ENCODE measurements at regions not wholly inside any gene's neighbourhood (a gene's known extent, or its start where the extent isn't known, plus 50 kb on each side); places are given as distances from the start of the nearest gene placed in this dataset.
"Not testable (repeated sequence)": the region's sequence is repeated elsewhere in the genome, so short reads cannot be mapped to it uniquely, and the experiment has no call there.

GRCh38 chr11:41519696-41520095 lies 60.2 kb upstream of the LRRC4C start:
- no peak for DNase-seq (ENCODE audit: low spot score)

GRCh38 chr11:41522391-41522790 lies 62.9 kb upstream of the LRRC4C start:
- DNase-seq (ENCODE audit: low spot score), result no peak

DNA sequence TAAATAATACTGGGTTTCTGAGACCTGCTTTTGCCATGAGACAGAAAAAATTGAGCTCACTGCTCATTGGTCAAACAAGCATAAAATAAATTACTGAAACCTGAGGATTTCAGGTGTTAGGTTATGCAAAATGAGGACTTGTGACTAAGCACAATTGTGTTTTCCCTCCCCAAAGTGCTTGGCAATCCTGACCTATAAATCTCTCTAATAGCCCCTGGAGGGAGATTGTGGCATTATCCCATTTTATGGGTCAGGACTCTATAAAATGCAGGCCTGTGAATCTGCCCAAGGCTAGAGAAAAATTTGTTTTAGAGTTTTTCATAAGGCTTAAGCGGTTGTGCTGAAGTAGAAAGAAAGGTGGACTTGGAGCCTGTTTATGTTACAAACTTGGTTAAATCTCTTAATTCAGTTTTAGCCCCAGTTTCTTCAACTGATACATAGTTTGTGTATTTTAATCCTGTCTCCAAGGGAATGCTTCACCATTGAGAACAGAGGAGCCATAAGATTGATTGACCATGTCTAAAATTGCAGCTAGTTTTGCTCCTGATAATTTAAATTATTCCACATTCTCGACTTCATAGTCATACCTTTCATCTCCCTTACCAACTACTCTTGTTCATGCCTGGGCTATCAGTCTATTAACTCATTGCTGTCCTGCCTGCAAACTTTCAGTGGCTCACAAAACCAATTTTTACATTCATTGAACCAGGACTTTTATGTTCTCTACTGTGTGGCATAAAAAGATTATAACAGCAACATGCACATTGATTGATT lies 63.6 kb upstream of the LRRC4C start:
- DNase-seq (ENCODE audit: low spot score), result no peak

- DNase-seq (ENCODE audit: low spot score), result no peak
Measured at GRCh38 chr11:41527530-41527929, 68.1 kb upstream of the LRRC4C start.

DNA sequence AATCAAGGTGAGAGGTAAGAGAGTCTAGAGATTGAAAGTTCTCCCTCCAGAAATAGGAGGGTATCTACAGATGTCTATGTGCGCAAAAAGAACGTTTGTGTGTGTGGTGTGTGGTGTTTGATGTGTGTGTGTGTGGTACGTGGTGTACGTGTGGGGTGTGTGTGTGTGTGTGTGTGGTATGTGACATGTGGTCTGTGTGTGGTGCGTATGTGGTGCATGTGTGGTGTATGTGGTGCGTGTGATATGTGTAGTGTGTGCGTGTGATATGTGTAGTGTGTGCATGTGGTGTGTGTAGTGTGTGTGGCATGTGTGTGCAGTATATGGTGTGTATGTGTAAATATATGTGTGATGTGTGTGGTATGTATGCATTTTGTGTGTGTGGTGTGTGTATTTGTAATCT lies 73.0 kb upstream of the LRRC4C start:
- no peak for DNase-seq (ENCODE audit: low spot score)

DNA sequence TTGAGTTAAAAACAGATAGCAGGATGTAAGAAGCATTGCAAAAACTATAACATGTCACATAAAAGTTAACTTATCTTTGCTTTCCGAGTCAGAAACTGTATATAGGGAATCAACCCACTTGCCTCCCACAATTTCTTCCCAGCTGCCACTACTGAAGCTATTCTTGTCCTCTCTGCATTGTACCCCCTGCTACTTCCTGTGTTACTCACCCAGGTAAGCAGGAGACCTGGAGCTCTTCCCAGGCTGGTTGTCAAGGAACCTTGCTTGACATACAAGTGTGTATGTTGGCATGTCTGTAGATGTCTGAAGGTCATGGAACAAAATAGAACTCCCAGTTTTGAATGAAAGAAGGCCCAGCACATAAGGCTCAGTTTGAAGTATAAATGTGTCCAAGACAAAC lies 74.3 kb upstream of the LRRC4C start:
- no peak for DNase-seq (ENCODE audit: low spot score)

DNA sequence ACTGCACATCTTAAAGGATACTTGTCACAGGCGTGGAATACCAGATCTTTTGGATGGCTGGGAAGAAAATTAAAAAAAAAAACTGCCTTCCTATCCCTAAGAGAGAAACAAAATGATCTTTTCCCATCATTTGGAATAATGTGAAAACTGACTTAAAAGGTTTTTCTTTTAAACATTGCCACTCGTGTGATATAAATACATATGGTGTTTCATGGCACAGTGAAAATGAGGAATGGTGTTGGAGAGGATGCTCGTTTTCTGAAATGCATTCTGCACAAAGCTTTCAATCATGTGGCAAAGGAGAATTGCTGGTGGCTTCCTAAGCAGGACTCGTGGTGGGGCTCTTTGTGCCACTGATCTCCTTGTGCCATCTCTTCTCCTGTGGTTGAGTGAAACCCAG lies 74.9 kb upstream of the LRRC4C start:
- no peak for DNase-seq (ENCODE audit: low spot score)

- DNase-seq (ENCODE audit: low spot score), result no peak
Measured at GRCh38 chr11:41534861-41535260, 75.4 kb upstream of the LRRC4C start.

DNA sequence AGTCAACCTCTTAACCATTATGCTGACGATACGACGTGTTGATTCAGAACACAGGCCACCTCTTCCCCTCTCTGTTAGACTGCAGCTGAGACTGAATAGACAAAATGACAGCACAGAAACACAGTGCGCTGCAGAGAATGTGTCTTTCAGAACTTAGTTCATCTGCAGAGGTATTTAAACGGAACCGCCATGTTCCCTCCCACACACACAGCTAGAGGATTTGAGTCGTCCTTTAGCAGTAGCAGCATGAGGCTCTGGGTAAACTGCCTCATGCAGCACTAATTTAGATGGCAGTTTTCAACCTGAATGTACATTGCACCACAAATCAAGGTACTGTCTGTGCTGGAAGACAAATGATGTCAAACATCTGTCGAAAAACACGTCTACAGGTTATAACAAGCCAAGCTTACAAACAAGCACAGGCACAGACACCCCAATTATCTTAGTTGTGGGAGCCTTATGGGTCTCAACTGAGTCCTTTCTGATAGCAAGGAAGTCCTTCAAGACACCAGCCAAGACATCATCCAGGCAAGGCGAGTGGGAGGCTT lies 76.6 kb upstream of the LRRC4C start:
- no peak for DNase-seq (ENCODE audit: low spot score)

- not testable (repeated sequence) for DNase-seq (ENCODE audit: low spot score)
Measured at GRCh38 chr11:41544902-41545301, 85.5 kb upstream of the LRRC4C start.

GRCh38 chr11:41578421-41579051 lies 119.1 kb upstream of the LRRC4C start:
- no peak for DNase-seq (ENCODE audit: low spot score)

DNA sequence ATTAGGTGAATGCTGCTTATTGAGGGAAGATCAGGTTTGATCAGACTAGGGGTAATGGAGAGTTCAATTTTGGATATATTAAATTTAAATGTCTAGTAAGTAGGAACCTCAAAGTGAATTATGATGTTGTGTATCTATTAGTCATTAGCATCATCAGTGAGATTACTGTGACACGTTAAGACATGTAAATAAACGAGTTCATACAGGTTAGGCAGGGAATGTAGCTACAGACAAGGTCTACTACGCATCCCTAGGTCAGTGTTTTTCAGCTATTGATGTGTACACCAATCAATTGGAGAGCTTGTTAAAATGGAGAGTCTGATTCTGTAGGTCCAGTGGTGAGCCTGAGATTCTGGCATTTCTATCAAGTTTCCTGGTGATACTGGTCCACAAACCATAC lies 120.1 kb upstream of the LRRC4C start:
- no peak for DNase-seq (ENCODE audit: low spot score)

DNA sequence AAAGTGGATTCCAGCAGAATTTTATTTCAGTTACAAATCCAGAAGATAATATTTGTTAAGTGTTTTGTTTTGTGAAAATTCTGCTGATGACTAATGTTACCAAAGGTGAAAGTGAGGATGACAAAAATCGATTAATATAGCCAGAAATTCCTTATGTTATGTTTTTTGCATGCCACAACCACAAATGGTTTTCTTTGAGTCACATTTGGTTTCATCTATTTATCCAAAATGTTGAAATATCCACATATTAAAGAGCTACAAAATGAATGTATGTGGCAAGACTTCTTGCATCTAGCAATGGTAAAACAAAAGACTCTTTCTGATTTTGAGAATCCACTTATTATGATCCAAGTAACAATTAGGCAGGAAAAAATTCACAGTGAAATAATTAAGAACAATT lies 150.1 kb upstream of the LRRC4C start:
- DNase-seq (ENCODE audit: low spot score), result no peak

- no peak for DNase-seq (ENCODE audit: low spot score)
Measured at GRCh38 chr11:41612415-41612814, 153.0 kb upstream of the LRRC4C start.

GRCh38 chr11:41613326-41613725 lies 153.9 kb upstream of the LRRC4C start:
- DNase-seq (ENCODE audit: low spot score), result no peak

DNA sequence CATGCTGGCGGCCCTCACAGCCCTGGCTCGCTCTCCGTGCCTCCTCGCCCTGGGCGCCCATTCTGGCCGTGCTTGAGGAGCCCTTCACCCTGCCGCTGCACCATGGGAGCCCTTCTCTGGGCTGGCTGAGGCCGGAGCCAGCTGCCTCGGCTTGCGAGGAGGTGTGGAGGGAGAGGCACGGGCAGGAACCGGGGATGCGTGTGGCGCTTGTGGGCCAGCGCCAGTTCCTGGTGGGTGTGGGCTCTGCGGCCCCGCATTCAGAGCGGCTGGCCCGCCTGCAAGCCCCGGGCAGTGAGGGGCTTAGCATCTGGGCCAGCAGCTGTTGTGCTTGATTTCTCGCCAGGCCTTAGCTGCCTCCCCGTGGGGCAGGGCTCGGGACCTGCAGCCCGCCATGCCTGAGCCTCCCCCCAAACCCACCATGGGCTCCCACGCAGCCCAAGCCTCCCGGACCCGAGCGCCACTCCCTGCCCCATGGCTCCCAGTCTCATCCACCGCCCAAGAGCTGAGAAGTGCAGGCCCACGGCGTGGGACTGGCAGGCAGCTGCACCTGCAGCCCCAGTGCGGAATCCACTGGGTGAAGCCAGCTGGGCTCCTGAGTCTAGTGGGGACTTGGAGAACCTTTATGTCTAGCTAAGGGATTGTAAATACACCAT lies 163.4 kb upstream of the LRRC4C start:
- DNase-seq (ENCODE audit: low spot score), result no peak

DNA sequence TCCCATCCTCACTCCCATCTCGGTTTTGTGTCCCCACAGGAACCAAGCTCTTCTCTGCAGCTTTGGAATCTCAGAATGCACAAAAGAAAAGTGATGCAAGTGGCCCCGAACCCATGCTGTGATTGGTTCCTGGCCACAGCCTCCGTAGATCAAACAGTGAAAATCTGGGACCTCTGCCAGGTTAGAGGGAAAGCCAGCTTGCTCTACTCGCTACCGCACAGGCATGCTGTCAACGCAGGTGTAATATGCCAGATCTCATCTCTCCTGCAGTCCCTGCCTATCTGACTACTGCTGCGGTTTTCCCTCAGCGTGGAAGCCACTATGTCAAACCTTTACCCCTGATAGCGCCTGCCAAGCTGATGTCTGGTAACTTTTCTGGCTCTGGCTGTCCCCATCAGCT lies 200.5 kb upstream of the LRRC4C start:
- no peak for DNase-seq (ENCODE audit: low spot score)

GRCh38 chr11:41660585-41660984 lies 201.1 kb upstream of the LRRC4C start:
- no peak for DNase-seq (ENCODE audit: low spot score)

GRCh38 chr11:41665441-41666360 lies 206.2 kb upstream of the LRRC4C start:
- DNase-seq (ENCODE audit: low spot score), result no peak

DNA sequence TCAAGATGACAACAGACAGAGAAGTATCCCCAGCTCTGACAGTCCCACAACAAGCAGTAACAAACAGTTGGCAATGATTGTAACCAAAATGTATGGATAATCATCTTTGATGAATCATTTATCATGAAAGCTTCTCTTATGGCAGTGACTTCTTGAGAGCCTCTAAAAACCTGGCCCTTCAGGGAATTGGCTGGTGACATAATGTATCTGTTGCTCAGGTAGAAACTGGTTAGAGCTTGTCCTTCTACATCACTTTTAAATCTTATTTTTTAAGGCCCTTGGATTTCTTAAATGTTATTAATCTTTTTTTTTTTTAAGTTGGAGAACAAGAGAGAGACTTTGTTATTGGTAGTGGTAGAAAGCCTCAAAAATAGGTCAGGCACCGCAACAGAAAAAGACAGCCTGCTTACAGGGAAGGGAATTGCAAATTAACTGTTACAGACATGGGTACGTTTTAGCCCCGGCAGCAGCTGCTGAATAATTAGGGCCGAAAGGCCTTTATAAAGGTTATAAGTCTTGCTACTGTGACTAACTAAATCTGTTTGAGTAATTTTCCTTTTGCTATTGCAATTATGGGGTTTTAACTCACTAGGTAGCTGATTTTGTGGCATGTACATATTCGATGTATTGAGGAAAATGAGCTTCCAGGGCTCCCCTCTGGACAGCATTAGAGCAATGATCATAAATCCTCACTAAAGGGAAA lies 207.7 kb upstream of the LRRC4C start:
- no peak for DNase-seq (ENCODE audit: low spot score)

DNA sequence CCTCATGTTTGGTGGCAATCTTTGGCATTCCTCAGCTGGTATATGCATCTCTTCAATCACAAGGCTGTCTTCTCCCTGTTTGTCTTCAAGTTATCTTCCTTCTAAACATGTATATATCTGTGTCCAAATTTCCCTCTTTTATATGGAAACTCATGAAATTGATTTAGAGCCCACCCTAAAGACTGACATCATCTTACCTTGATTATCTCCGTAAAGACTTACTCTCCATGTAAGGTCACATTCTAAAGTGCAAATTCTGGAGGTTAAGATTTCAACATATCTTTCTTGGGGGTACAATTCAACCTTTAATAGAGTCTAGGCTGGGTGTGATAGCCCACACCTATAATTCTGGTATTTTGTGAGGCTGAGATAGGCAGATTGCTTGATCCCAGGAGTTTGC lies 215.8 kb upstream of the LRRC4C start:
- no peak for DNase-seq (ENCODE audit: low spot score)
